ENCODE measurements at regions not wholly inside any gene's neighbourhood (a gene's known extent, or its start where the extent isn't known, plus 50 kb on each side); places are given as distances from the start of the nearest gene placed in this dataset.
"Not testable (repeated sequence)": the region's sequence is repeated elsewhere in the genome, so short reads cannot be mapped to it uniquely, and the experiment has no call there.

- TF ChIP-seq CTCF (IDR thresholded peaks at IDR 0.05), result no peak
- TF ChIP-seq POLR2A (IDR thresholded peaks at IDR 0.05), result no peak
- TF ChIP-seq EP300 (IDR thresholded peaks at IDR 0.05), result no peak
- TF ChIP-seq POLR2AphosphoS5 (IDR thresholded peaks at IDR 0.05), result no peak
- Histone ChIP-seq H3K27me3 (no peaks in the 10 kb centered on the region), H3K9me3 (no peaks in the 10 kb centered on the region), H3K27ac (no peak overlapping the region), H3K4me1 (no peaks in the 10 kb centered on the region), H3K4me3 (no peak overlapping the region), H3K36me3 (no peaks in the 10 kb centered on the region)
- DNase-seq (ENCODE audit: low spot score in 2 of 2), result no peak
- 81% methylated on average over 2 of the region's 2 CpGs for WGBS
These were observed 54.9 kb upstream of the CDH9 start for GRCh38 chr5:27093279-27093678.

GRCh38 chr5:27091858-27092257 lies 53.5 kb upstream of the CDH9 start:
- no peak overlapping the region for H3K27ac ChIP-seq

GRCh38 chr5:27088822-27089221 lies 50.4 kb upstream of the CDH9 start:
- not testable (repeated sequence) for H3K9me3 ChIP-seq; H3K4me3 ChIP-seq; H3K27ac ChIP-seq; H3K36me3 ChIP-seq; H3K4me1 ChIP-seq; DNase-seq (ENCODE audit: low spot score in 2 of 2); H3K27me3 ChIP-seq
- WGBS, result 94% methylated on average over 4 of the region's 4 CpGs

More at GRCh38 chr5:27091858-27092257, 53.5 kb upstream of the CDH9 start:
- Histone ChIP-seq H3K4me3 (no peak overlapping the region), H3K36me3 (no peaks in the 10 kb centered on the region), H3K9me3 (no peaks in the 10 kb centered on the region), H3K27me3 (no peaks in the 10 kb centered on the region), H3K4me1 (no peaks in the 10 kb centered on the region)
- TF ChIP-seq POLR2A (IDR thresholded peaks at IDR 0.05) (no peak), POLR2AphosphoS5 (IDR thresholded peaks at IDR 0.05) (no peak), CTCF (IDR thresholded peaks at IDR 0.05) (no peak), EP300 (IDR thresholded peaks at IDR 0.05) (no peak)
- no peak for DNase-seq (ENCODE audit: low spot score in 2 of 2)
- 67% methylated on average over 1 of the region's 1 CpG for WGBS
